NCI-H774 (cell line): ENCODE measurements at regions not wholly inside any gene's neighbourhood (a gene's known extent, or its start where the extent isn't known, plus 50 kb on each side); places are given as distances from the start of the nearest gene placed in this dataset.
A peak's percentile ranks its signal among the peaks of the same experiment; 100 is the strongest.

Experiments
- DNase-seq: peaks from one replicate; lab custom pipeline; 2025; lab: John Stamatoyannopoulos, UW

DNA sequence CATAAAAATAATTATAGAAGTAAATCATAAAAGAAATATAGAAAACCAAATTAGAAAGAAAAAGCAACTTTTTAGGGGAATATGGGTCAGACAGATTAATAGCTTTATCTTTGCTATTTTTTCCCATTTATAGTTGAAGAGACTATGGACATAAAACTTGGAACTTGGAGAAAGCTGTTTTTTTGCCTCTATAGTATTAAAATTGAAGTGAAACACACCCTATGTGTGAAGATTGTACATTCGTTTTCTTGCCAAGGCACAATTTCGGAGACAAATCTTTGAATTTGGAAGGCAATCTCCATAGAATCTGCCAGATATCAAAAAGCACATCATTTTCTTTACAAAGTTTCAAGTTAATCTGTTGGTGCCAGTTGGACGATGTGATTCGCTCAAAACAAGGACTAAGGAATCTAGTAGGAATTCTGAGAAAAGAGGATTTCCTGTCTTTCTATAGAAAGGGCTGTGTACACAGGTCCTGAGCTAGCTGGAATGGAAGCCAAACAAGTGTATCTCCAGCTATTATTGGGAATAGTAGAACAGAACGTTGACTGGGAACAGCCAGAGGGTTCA is 156.3 kb downstream of the SLC7A11 start:
- no peak for DNase-seq

DNA sequence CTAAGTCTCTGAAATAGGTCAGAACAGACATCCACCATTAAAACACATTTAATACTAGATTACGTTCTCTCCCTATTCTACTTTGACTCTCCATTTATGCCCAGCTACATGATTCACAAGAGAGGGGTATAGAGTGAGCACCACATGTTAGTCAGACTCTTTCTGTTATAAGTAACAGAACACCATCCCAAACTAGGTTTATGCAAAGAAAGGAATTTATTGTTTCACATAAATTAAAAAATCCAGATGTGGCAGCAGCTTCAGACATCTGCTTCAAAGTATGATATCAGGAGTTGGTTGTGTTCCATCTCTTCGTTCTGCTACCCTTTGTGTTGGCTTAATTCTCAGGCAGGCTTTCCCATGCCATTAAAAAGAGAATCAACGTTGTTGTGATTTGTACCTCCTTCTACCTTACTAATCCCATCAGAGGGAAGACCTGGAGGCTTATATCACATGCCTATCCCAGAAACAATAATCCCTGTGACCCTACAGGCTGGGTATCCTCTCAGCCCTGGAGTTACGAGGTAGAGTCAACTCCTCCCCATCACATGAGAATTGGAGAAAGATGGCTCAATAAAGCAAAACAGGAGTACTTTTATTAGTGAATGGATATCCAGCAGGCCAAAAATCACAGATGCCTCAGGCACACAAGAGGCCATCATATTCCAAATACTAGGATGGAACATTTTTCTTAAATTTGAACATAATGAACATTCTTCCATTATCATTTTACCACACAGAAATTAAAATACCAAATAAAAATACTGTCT is 163.2 kb downstream of the SLC7A11 start:
- DNase-seq, result no peak

DNA sequence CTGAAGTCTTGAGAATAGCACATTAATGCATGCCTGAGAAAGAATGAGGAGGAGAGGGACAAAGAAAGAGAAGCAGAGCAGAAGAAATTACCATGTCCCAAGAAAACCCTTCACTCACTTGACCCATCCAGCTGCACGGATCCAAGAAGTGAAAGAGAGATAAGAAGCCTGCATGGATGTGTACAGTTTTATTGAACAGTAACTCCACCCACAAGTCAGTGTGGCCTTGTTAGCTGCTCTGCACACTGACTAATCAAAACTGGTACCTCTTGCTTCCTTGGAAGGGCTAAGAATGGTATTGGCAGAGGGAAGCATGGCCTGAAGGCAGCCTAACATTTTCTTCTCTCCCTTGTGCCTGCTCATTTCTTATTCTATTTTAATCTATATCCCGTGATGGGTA is 163.9 kb downstream of the SLC7A11 start:
- no peak for DNase-seq

GRCh38 chr4:138076561-138076960 is 165.6 kb downstream of the SLC7A11 start:
- DNase-seq, result no peak

- no peak for DNase-seq
Observed at GRCh38 chr4:138070816-138071215, 171.3 kb downstream of the SLC7A11 start.

DNA sequence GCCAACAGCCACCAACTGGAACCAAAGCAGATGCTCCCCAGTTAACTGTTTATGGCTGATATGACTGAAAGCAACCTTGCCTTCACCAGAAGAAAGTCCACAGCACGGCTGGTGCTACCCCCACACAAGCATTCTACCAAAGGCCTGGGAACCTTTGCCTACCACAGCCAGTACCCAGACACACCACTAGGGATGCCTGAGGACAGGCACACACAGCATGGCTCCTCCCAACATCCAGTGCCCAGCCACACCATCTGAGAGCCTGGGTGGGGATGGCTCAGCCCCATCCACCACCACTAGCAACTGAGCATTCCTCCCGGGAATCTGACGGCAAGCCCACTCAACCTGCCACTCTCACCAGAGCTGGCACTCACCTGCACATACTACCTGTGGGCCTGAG is 178.6 kb downstream of the SLC7A11 start:
- DNase-seq, result no peak

DNA sequence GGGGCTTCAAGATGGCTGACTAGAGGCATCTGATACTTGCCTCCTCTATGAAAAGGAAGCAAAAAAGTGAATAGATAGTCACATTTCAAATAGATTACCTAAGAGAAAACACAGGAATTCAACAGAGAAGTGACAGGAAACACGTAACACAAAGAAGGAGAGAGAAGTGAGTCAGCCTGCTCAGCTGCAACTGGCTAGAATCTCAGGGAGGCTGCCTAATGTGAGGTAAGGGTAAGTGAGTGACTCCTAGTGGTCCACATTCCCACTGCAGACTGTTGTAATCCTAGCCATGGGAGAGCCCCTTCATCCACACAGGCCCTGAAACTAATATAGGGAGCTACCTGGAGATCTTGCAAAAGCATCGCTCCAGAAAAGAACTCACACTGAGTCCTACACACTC is 179.2 kb downstream of the SLC7A11 start:
- no peak for DNase-seq

DNA sequence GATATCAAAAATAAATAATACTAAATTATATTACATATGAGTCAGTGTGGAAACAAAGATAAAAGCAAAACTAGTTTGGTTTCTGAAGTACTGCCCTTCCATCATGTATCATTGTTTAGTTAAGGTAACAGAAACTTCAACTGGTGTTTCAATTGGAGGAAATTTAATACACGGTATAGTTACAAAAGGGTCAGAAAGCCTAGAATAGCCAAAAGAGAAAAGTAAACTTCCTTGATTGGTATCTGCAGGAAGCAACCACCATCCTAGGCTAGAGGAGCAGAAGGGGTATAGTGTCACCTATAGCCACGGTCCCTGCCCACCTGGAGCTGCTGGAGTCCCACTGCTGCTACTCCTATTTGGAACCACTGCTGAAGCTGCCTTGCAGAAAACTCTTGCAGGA is 185.6 kb downstream of the SLC7A11 start:
- no peak for DNase-seq

GRCh38 chr4:138055890-138056289 is 186.3 kb downstream of the SLC7A11 start:
- DNase-seq, result no peak

- DNase-seq, result no peak
Observed at GRCh38 chr4:138053641-138054301, 188.4 kb downstream of the SLC7A11 start.

GRCh38 chr4:138052806-138053632 is 189.1 kb downstream of the SLC7A11 start:
- DNase-seq, result no peak

- DNase-seq, result no peak
Observed at GRCh38 chr4:138051157-138051556, 191.0 kb downstream of the SLC7A11 start.

DNA sequence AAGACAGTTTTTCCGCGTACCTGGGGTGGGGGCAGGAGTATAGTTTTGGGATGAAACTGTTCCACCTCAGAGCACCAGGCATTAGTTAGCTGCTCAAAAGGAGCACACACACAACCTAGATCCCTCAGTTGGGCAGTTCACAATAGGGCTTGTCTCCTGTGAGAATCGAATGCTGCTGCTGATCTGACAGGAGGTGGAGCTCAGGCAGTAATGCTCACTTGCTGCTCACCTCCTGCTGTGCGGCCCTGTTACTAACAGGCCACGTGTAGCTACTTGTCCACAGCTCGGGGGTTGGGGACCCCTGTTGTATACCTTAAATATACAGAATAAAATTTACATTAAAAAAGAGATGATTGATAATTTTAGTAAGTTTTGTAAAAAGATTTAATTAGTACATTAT is 191.5 kb downstream of the SLC7A11 start:
- DNase-seq, result no peak

DNA sequence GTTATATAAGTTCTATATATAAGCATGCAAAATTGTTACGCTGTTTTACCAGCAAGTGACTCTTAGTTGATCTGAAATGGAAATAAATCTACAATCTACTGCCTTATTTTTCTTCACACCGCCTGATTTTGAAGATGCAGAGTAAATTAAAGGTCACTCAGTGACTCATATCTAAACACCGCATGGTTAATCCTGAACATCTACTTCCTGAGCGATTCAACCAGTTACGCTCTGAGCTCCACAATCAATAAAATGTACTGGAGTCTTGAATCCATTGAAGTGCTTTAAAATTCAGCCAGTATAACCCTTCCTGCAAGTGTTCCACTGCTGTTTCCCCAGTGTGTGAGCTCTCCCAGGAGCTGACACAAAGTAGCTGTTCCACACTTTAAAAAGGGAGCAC is 192.8 kb downstream of the SLC7A11 start:
- DNase-seq, result no peak

GRCh38 chr4:138047290-138047689 is 194.9 kb downstream of the SLC7A11 start:
- DNase-seq, result no peak

GRCh38 chr4:138045036-138045435 is 197.1 kb downstream of the SLC7A11 start:
- no peak for DNase-seq

DNA sequence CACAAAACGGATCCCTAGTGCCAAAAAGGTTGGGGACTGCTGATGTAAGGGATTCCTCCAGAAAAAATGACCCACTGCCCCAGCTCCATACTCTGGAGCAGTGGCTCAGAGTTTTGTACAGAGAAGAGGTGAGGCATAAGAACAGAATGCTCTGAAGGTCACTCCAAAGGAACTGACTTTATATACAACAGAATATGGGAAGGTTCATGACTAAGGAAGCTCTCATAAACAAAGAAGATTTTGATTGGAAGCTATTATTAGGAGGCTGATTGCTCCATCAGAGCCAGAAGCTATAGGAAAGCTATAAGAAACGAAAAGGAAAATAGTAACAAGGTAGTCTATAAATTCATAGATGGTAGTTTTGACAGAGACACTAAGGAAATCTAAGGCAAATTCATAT is 203.1 kb downstream of the SLC7A11 start:
- no peak for DNase-seq

DNA sequence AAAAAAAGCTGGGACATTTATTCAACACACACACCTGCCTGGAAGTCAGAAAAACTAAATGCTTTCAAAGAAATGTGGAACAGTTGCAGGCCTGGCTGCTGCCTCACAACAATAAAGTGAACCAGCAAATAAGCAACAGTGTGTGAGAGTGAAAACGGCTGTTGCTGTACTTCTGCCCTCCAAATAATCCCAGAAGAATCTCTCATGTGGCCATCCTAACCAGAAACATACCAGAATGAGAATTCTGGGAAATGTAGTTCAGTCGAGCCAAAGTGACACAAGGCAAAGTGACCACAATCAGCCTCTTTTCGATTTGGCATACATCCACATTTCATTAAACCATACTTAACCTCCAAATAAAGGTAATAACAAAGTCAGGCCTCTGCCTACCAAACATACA is 204.5 kb downstream of the SLC7A11 start:
- DNase-seq, result no peak

DNA sequence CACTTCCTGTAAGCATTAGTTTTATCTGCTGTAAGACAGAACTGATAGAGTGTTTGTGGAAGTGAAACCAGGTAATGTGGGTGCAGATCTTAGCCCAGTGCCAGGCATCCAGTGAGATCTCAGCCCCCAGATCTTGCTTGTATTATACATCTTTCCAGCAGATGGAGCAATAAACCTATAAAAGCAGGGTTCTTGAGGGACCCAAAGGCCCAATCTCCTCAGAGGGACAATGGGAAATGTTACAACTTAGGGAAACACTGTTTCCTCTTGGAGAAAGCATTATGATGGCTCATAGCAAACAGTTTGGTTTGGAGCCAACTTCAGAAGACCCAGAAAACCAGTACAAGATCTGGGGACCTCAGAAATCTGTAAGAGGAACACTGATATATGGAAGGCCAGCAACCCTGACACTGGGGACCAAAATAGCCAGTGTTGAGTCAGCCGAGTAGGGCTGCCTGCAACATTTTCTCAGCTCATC is 206.3 kb downstream of the SLC7A11 start:
- peak; percentile 33 for DNase-seq

DNA sequence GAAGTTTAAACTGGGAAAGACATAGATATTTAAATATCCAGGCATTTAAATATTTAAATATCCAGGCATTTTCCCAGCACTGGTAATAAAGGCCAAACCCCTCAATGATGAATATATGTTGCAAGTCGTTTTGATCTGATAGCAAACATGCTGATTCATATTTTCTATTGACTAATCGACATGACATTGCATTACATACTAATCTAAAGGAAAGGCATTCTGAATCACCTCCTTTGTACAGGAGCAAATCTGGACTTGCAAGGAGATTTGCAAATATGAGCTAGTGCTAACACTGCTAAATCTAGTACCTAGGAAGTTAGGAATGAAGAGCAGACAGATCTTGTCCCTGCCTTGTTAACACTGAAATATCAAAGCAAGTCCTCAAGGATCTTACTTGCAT is 207.3 kb downstream of the SLC7A11 start:
- DNase-seq, result no peak

- DNase-seq, result no peak
Observed at GRCh38 chr4:138032222-138032621, 209.9 kb downstream of the SLC7A11 start.

DNA sequence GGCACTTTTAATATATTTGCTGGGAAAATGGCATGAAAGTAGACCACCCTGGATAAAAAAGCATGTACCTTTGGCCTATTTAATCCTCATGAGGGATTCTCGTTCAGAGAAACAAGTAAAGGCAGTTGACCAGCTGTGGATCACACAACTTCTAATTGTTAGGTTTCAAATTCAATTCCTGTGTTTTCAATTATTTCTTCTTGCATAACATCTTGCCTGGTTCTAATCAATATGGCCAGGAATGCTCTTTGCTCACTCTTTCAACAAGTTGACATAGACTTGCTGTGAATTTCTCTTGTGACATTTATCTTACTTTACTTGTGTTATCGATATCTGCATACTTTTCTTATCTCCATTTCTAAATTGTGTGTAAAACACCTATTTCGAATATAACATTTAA is 211.8 kb downstream of the SLC7A11 start:
- DNase-seq, result no peak
